Cerebellar nuclear complex (tissue), 1 donor: ENCODE measurements at regions not wholly inside any gene's neighbourhood (a gene's known extent, or its start where the extent isn't known, plus 50 kb on each side); places are given as distances from the start of the nearest gene placed in this dataset.

Experiments used
- DNase-seq, 2 experiments: peaks; one replicate each; lab custom pipeline; 2025; lab: John Stamatoyannopoulos, UW

- DNase-seq: no peak
These were observed 196.4 kb downstream of the RASSF9 start for GRCh38 chr12:85639834-85640233.

GRCh38 chr12:85641796-85642195, 194.4 kb downstream of the RASSF9 start:
- no peak for DNase-seq

DNA sequence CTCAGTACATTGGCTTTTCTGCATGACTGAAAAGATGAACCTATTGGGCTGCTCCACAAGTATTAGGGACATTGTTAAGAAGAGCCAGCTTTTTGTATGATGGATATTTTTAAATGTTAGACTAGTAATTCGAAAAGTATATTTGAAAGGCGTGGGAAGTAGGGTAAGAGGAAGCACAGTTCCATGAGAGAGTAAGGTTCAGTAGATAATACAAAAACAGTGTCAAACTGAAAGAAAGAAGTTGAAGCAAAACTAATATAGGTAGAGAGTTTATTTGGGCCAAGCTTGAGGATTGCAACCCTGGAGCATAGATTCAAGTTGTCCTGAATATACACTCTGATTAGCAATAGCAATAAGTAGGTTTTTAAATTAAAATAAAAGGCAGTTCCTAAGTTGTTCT, 193.9 kb downstream of the RASSF9 start:
- DNase-seq: no peak

DNA sequence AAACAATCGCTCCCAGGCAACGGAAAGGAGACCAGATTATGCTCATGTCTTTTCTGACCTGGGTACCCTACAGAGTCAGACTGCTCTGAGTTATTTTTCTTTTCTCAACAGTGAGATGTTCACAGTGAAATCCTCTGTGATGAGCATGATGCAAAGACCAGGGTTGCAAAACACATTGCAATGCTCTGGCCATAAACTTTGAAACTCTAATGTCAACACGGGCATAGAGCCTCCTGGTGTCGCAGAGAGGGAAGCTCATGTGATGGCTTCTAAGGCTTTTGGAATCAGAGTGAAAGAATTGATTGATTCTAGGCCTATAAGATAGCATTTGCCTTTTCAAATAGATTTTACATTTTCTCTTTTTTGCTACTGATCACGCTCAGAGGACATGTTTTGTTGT, 193.4 kb downstream of the RASSF9 start:
- no peak for DNase-seq

GRCh38 chr12:85644508-85644907, 191.7 kb downstream of the RASSF9 start:
- DNase-seq: no peak

DNA sequence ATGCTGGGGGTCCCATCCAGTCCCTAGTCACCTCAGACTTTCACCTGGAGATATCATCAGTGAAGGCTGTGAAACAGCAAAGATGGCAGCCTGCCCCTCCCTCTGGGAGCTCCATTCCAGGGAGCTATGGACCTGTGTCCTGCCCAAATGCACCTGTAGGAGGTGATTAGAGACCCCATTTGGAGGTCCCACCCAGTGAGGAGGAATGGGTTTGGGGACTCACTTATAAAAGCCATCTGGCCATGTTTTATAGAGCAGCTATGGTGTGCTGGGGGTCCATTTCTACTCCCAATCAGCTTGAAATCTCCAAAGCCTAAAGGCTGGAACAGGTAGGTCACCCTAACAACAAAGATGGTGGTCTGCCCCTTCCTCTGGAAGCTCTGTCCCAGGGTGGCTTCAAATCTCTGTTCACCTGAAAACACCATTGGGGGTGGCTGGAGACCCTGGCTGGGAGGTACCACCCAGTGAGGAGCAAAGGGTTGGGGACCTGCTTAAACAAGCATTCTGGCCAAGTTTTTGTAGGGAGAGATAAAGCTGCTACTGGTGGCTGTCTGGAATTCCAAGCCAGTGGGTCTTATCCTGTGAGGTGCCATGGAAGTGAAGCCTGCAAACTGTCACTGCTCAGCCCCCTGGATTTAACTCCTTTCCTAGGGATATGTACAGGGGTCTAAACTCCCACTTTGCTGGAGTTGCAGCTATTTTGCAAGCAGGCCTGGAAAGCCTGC, 182.3 kb downstream of the RASSF9 start:
- no peak for DNase-seq

DNA sequence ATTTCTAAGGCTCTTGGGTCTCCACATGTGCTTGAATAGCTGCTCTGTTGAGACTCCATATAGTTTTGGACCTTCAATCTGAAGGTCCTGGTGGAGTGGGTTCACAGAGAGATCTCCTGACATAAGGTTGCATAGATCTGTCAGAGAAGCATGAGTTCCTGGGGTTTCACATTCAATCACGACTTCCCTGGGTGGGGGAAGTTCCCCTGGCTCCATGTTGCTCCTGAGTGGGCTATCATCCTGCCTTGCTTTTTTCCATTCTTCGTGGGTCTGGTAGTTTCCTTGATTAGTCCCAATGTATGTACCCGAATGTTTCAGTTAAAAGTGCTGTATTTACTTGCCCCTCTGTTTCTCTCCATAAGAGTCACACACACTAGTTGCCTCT, 181.8 kb downstream of the RASSF9 start:
- DNase-seq: no peak

GRCh38 chr12:85656561-85656960, 179.6 kb downstream of the RASSF9 start:
- DNase-seq: no peak

- DNase-seq: no peak
These were observed 179.0 kb downstream of the RASSF9 start for GRCh38 chr12:85657251-85657650.

GRCh38 chr12:85657836-85658630, 178.2 kb downstream of the RASSF9 start:
- no peak for DNase-seq

GRCh38 chr12:85659754-85660530, 176.3 kb downstream of the RASSF9 start:
- DNase-seq: no peak

- DNase-seq: no peak
These were observed 174.6 kb downstream of the RASSF9 start for GRCh38 chr12:85661461-85662206.

- no peak for DNase-seq
These were observed 174.0 kb downstream of the RASSF9 start for GRCh38 chr12:85662207-85662602.

DNA sequence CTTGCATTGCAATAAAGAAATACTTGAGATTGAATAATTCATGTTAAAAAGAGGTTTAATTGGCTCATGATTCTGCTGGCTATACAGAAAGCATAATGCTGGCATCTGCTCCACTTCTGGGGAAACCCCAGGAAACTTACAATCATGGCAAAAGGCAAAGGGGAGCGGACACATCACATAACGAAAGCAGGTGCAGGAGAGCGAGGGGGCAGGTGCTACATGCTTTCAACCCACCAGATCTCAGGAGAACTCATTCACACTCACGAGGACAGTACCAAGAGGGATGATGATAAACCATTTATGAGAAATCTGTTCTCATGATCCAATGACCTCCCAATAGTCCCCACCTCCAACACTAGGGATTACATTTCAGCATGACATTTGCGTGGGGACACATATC, 172.6 kb downstream of the RASSF9 start:
- DNase-seq: no peak

GRCh38 chr12:85664429-85664828, 171.8 kb downstream of the RASSF9 start:
- DNase-seq: no peak

- DNase-seq: no peak
These were observed 166.3 kb downstream of the RASSF9 start for GRCh38 chr12:85669911-85670310.

DNA sequence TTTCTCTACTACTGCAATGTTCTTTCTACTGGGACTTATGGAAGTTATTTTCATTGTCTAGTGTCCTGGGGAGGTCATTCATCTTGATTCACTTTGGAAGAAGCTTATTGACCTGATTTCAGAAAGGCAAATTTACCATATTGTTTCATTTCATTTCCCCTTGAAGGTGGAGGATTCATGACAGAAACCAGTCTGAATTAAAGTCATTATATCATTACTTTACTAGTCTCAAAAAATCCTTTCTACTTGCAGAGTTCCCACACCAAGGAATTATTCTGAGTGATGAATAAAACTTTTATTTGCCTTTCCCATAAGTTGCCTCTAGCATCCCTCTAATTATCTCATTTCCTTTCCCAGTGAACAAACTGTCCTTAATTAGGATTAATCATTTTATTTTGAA, 163.8 kb downstream of the RASSF9 start:
- DNase-seq: no peak

GRCh38 chr12:85673921-85674420, 162.2 kb downstream of the RASSF9 start:
- DNase-seq: no peak

- DNase-seq: no peak
These were observed 159.1 kb downstream of the RASSF9 start for GRCh38 chr12:85676816-85677749.

- no peak for DNase-seq
These were observed 156.9 kb downstream of the RASSF9 start for GRCh38 chr12:85679296-85679695.

DNA sequence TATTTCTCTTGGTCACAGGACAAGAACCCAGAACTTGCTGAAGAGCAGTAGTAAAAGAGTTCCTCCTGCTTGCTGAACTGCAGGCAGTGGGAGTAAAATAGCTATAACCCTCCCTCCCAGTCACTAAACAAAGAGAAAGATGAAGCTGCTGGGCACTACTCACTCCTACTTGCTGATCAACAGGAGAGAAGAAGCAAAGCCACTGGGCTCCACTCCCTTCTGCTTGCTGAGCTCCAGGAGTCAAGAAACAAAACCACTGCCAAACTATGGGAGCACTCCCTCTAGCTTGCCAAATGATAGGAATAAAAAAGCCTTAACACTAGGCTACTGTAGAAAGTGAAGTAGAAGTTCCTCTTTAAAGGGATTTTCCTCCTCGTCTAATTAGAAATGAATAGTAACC, 155.3 kb downstream of the RASSF9 start:
- no peak for DNase-seq
